GM12874 (cell line): ENCODE measurements at regions not wholly inside any gene's neighbourhood (a gene's known extent, or its start where the extent isn't known, plus 50 kb on each side); places are given as distances from the start of the nearest gene placed in this dataset.

Source experiments
- CTCF ChIP-seq: IDR thresholded peaks from 2 replicates; pipeline ENCODE4 v1.5.1; 2011; ENCODE audit warnings: low read depth, mild to moderate bottlenecking, control low read depth, low read length, moderate library complexity; ENCODE audit not compliant: insufficient read depth

GRCh38 chr5:163789870-163790269, 284.5 kb downstream of the MAT2B start:
- TF ChIP-seq CTCF, result no peak

DNA sequence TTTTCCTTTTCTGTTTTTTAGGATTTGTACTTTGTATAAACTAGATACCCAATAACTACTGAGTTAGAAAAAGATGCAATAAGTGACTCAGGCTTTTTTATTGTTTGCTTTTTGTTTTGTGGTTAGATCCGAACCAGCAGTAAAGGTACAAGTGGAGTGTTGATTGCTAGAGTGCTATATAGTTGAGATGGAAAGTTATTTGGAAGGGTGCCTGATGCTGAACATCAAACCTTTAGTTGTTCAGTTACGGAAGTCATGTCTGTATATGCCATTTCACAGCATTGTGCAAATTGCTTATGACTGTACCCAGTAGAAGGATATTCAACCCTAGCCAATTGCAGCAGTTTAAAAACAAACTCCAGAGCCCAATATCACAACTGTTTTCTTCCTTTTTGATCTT, 285.1 kb downstream of the MAT2B start:
- no peak for TF ChIP-seq CTCF

DNA sequence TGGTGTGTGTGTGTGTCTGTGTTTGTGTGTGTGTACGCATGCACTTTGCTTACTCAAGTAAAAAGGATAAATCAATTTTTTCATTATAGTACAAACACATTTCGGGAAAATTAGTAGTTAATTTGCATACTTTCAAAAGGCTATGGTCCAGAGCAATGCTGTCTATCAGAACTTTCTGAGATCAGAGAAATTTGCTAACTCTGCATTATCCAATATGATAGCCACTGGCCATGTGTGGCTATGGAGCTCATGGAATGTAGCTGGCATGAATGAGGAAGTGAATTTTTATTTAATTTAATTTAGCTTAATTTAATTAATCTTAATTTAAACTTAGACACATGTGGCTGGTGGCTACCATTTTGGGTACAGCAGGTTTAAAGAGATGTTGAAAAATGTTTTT, 289.6 kb downstream of the MAT2B start:
- TF ChIP-seq CTCF, result no peak

DNA sequence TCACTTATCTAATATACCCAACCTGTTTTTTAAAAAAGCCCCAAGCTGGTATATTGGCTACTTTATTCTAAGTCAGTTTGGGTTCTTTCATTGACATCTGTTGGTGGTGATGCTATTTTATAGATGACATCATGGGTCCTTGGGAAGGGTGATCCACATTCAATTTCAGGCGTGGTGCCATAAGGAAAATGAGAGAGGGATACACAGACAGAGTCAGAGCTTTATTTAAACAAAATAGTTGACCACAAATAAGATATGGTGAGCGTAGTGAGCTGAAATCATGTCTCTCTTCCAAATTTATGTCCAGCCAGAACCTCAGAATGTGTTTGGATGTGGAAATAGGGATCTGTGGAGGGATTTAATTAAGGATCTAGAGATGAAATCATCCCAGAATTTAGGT, 302.4 kb downstream of the MAT2B start:
- TF ChIP-seq CTCF, result no peak

DNA sequence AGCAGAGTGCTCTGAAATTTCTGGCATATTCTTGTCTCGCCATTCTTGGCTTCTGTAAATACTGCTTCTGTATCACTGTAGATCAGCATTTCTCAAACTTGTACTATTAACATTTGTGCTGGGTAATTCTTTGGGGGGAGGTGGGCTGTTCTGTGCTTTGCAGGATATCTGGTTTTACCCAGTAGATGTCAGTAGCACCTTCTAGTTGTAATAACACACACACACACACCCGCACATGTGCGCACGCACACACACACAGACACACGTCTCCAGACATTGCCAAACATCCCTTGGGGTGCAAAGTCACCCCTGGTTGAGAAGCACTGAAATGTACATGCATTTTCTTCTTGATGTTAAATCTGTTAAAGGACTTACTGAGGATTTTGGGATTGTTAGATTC, 304.1 kb downstream of the MAT2B start:
- no peak for TF ChIP-seq CTCF

DNA sequence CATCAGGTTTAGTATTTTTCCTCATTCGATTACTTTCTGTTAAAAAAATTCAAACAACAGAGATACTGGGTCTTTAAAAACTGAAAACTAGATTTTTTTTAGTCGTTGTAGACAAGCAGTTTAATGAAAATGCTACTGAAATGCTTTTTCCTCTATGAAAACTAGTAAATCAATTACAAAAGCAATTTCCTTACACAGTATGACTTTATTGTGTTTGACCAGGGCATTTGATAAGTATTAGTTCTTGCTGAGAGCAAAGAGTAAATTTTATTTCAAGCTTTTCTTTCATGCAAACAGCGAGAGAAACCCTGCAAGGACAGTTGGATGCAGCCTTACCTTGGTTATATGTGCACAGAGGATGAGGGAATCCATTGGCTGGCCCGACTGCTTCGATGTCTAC, 308.5 kb downstream of the MAT2B start:
- no peak for TF ChIP-seq CTCF

- TF ChIP-seq CTCF, result no peak
Observed at GRCh38 chr5:163815240-163815791, 309.9 kb downstream of the MAT2B start.

- TF ChIP-seq CTCF, result no peak
Observed at GRCh38 chr5:163821142-163821541, 315.7 kb downstream of the MAT2B start.
